ENCODE measurements at regions not wholly inside any gene's neighbourhood (a gene's known extent, or its start where the extent isn't known, plus 50 kb on each side); places are given as distances from the start of the nearest gene placed in this dataset.
"Not testable (repeated sequence)": the region's sequence is repeated elsewhere in the genome, so short reads cannot be mapped to it uniquely, and the experiment has no call there.

GRCh38 chr3:35120026-35120425 is 519.3 kb upstream of the ARPP21 start:
- TF ChIP-seq CTCF (IDR thresholded peaks at IDR 0.05; ENCODE audit: low read depth, low read length, missing control alignments) = no peak
- DNase-seq (ENCODE audit: low read depth) = no peak
- no peak overlapping the region for H3K4me3 ChIP-seq (ENCODE audit: low read depth, low read length)

- DNase-seq (ENCODE audit: low read depth) = no peak
- no peak overlapping the region for H3K4me3 ChIP-seq (ENCODE audit: low read depth, low read length)
- no peak for TF ChIP-seq CTCF (IDR thresholded peaks at IDR 0.05; ENCODE audit: low read depth, low read length, missing control alignments)
These were observed 501.7 kb upstream of the ARPP21 start for GRCh38 chr3:35137612-35138011.

GRCh38 chr3:35141406-35141805 is 497.9 kb upstream of the ARPP21 start:
- TF ChIP-seq CTCF (IDR thresholded peaks at IDR 0.05; ENCODE audit: low read depth, low read length, missing control alignments) = no peak
- no peak overlapping the region for H3K4me3 ChIP-seq (ENCODE audit: low read depth, low read length)
- no peak for DNase-seq (ENCODE audit: low read depth)

GRCh38 chr3:35144011-35144410 is 495.3 kb upstream of the ARPP21 start:
- no peak for DNase-seq (ENCODE audit: low read depth)
- TF ChIP-seq CTCF (IDR thresholded peaks at IDR 0.05; ENCODE audit: low read depth, low read length, missing control alignments) = no peak
- H3K4me3 ChIP-seq (ENCODE audit: low read depth, low read length) = no peak overlapping the region

- not testable (repeated sequence) for H3K4me3 ChIP-seq (ENCODE audit: low read depth, low read length); DNase-seq (ENCODE audit: low read depth)
These were observed 492.9 kb upstream of the ARPP21 start for GRCh38 chr3:35146256-35147035.

GRCh38 chr3:35183927-35184675 is 455.2 kb upstream of the ARPP21 start:
- no peak for TF ChIP-seq CTCF (IDR thresholded peaks at IDR 0.05; ENCODE audit: low read depth, low read length, missing control alignments)
- no peak for DNase-seq (ENCODE audit: low read depth)
- no peak overlapping the region for H3K4me3 ChIP-seq (ENCODE audit: low read depth, low read length)

- DNase-seq (ENCODE audit: low read depth) = no peak
- H3K4me3 ChIP-seq (ENCODE audit: low read depth, low read length) = no peak overlapping the region
- no peak for TF ChIP-seq CTCF (IDR thresholded peaks at IDR 0.05; ENCODE audit: low read depth, low read length, missing control alignments)
These were observed 454.6 kb upstream of the ARPP21 start for GRCh38 chr3:35184775-35185174.

Data from GM12864 (cell line).